H1 (cell line): ENCODE measurements at regions not wholly inside any gene's neighbourhood (a gene's known extent, or its start where the extent isn't known, plus 50 kb on each side); places are given as distances from the start of the nearest gene placed in this dataset.

Experiments
- CTCF ChIA-PET: fragments of 300-600 bp; sonication (Branson Sonifier 250); formaldehyde crosslinking; loops from one replicate; lab custom pipeline; 2021; ENCODE audit not compliant: partially characterized antibody; lab: Charles Lee
- POLR2A ChIA-PET: fragments of 300-600 bp; sonication (Branson Sonifier 250); formaldehyde crosslinking; loops from one replicate; lab custom pipeline; 2021; ENCODE audit warnings: inconsistent platforms; ENCODE audit not compliant: partially characterized antibody; lab: Charles Lee
- DNase-seq, 2 experiments: peaks; one replicate each; pipeline versions ENCODE4 v3.0.0 to v3.0.0-alpha.2; 2010 to 2022; ENCODE audit warnings: low spot score in 2 of 2, low read depth in 1 of 2, mixed read lengths in 1 of 2
- FAIRE-seq: peaks from 2 replicates; lab custom pipeline; 2011; peaks lifted over from hg19 to GRCh38; lab: Jason Lieb, UNC
- H2AFZ ChIP-seq: 2 replicates; pipeline ENCODE4 v1.8.1; 2012; ENCODE audit warnings: low read length, inconsistent platforms
- H2AK5ac ChIP-seq: 2 replicates; pipeline ENCODE4 v1.6.1; 2013; ENCODE audit warnings: low read depth, low read length
- H2BK120ac ChIP-seq: replicated peaks from 2 replicates; pipeline ENCODE3; 2013; ENCODE audit warnings: low read depth, low read length, inconsistent platforms
- H2BK12ac ChIP-seq: 2 replicates; pipeline ENCODE4 v1.6.1; 2013; ENCODE audit warnings: low read depth, low read length
- H2BK15ac ChIP-seq: 2 replicates; pipeline ENCODE4 v1.6.1; 2013; ENCODE audit warnings: low read length
- H2BK20ac ChIP-seq: 2 replicates; pipeline ENCODE4 v1.6.1; 2013; ENCODE audit warnings: low read length
- H2BK5ac ChIP-seq: 2 replicates; pipeline ENCODE4 v1.6.1; 2013; ENCODE audit warnings: low read depth, low read length
- H3K14ac ChIP-seq: 2 replicates; pipeline ENCODE4 v1.6.1; 2013; ENCODE audit warnings: inconsistent platforms; ENCODE audit not compliant: insufficient read length
- H3K18ac ChIP-seq: 2 replicates; pipeline ENCODE4 v1.6.1; 2013; ENCODE audit warnings: low read length; ENCODE audit errors: extremely low read depth
- H3K23ac ChIP-seq: 2 replicates; pipeline ENCODE4 v1.6.1; 2013; ENCODE audit warnings: inconsistent platforms; ENCODE audit not compliant: insufficient read length
- H3K23me2 ChIP-seq: 2 replicates; pipeline ENCODE4 v1.6.1; 2013; ENCODE audit warnings: low read depth, low read length
- H3K27ac ChIP-seq: 2 replicates; pipeline ENCODE4 v1.6.1; 2011; ENCODE audit warnings: low read depth, low read length, inconsistent platforms
- H3K27me3 ChIP-seq, 4 experiments: replicated peaks in 1 of 4; 1 replicate in 1 of 4; 2 replicates in 3 of 4; pipeline versions ENCODE4 v1.6.1 to v1.8.1; 2011 to 2013; ENCODE audit warnings: low read length in 3 of 4, mild to moderate bottlenecking in 3 of 4, inconsistent platforms in 2 of 4, mixed read lengths in 2 of 4, moderate library complexity in 1 of 4; ENCODE audit not compliant: control insufficient read depth in 3 of 4, insufficient read depth in 3 of 4; ENCODE audit errors: extremely low read depth in 1 of 4
- H3K36me3 ChIP-seq, 4 experiments: 2 replicates each; pipeline versions ENCODE4 v1.6.1 to v1.8.1; 2011 to 2013; ENCODE audit warnings: mild to moderate bottlenecking in 4 of 4, low read length in 3 of 4, moderate library complexity in 2 of 4, control low read depth in 1 of 4, inconsistent platforms in 1 of 4; ENCODE audit not compliant: insufficient read depth in 4 of 4, control insufficient read depth in 2 of 4
- H3K4ac ChIP-seq: replicated peaks from 2 replicates; pipeline ENCODE3; 2013; ENCODE audit warnings: low read length, low read depth, mixed read lengths, inconsistent platforms; ENCODE audit not compliant: insufficient read length
- H3K4me1 ChIP-seq, 4 experiments: replicated peaks in 1 of 4; 1 replicate in 1 of 4; 2 replicates in 3 of 4; pipeline versions ENCODE4 v1.6.1 to v1.8.1; 2011 to 2013; ENCODE audit warnings: low read length in 3 of 4, inconsistent platforms in 2 of 4, mixed read lengths in 1 of 4; ENCODE audit not compliant: insufficient read depth in 4 of 4, control insufficient read depth in 3 of 4
- H3K4me2 ChIP-seq, 2 experiments: 2 replicates each; pipeline versions ENCODE4 v1.6.1 to v1.8.1; 2011 to 2013; ENCODE audit warnings: low read depth in 2 of 2, low read length in 2 of 2, control low read depth in 1 of 2, inconsistent platforms in 1 of 2, mild to moderate bottlenecking in 1 of 2; ENCODE audit not compliant: insufficient read depth in 1 of 2
- H3K4me3 ChIP-seq, 4 experiments: fragments of 200-600, 300-600 bp in 1 of 4; sonication (generic), shearing (Covaris generic), sonication (Bioruptor Twin) in 1 of 4; 2 replicates each; pipeline versions ENCODE4 v1.5.1 to v1.8.1; 2011 to 2016; ENCODE audit warnings: low read length in 4 of 4, low read depth in 3 of 4, control low read depth in 2 of 4, inconsistent platforms in 2 of 4, mild to moderate bottlenecking in 2 of 4, mixed read lengths in 1 of 4, moderate library complexity in 1 of 4; ENCODE audit not compliant: insufficient read depth in 2 of 4; ENCODE audit errors: extremely low read depth in 1 of 4
- H3K56ac ChIP-seq: replicated peaks from 2 replicates; pipeline ENCODE3; 2013; ENCODE audit warnings: low read depth, mild to moderate bottlenecking, mixed read lengths, low read length, inconsistent platforms; ENCODE audit not compliant: insufficient read length
- H3K79me1 ChIP-seq: 2 replicates; pipeline ENCODE4 v1.6.1; 2013; ENCODE audit warnings: low read depth, low read length, control low read depth
- H3K79me2 ChIP-seq, 2 experiments: 2 replicates each; pipeline versions ENCODE4 v1.6.1 to v1.8.1; 2012 to 2013; ENCODE audit warnings: low read length in 2 of 2, mild to moderate bottlenecking in 2 of 2, inconsistent platforms in 1 of 2; ENCODE audit not compliant: insufficient read depth in 2 of 2, control insufficient read depth in 1 of 2
- H3K9ac ChIP-seq, 4 experiments: replicated peaks in 1 of 4; 1 replicate in 1 of 4; 2 replicates in 3 of 4; pipeline versions ENCODE4 v1.6.1 to v1.8.1; 2011 to 2013; ENCODE audit warnings: low read depth in 3 of 4, low read length in 3 of 4, control low read depth in 2 of 4, mild to moderate bottlenecking in 2 of 4, moderate library complexity in 2 of 4, inconsistent platforms in 1 of 4; ENCODE audit errors: extremely low read depth in 1 of 4
- H3K9me3 ChIP-seq, 2 experiments: 2 replicates each; pipeline versions ENCODE4 v1.6.1 to v1.8.1; 2012 to 2013; ENCODE audit warnings: mild to moderate bottlenecking in 2 of 2, moderate library complexity in 2 of 2, control low read depth in 1 of 2, inconsistent platforms in 1 of 2, low read depth in 1 of 2, low read length in 1 of 2, mixed read lengths in 1 of 2; ENCODE audit not compliant: insufficient read depth in 2 of 2
- H4K20me1 ChIP-seq, 2 experiments: replicated peaks in 1 of 2; 2 replicates each; pipeline versions ENCODE3 to v1.8.1; 2011 to 2013; ENCODE audit warnings: inconsistent platforms in 2 of 2, low read length in 2 of 2, mild to moderate bottlenecking in 1 of 2; ENCODE audit not compliant: insufficient read depth in 2 of 2, control insufficient read depth in 1 of 2
- H4K5ac ChIP-seq: 2 replicates; pipeline ENCODE4 v1.6.1; 2013; ENCODE audit warnings: low read length, low read depth, mixed read lengths, inconsistent platforms; ENCODE audit not compliant: insufficient read length
- H4K8ac ChIP-seq: 2 replicates; pipeline ENCODE4 v1.8.0; 2013; ENCODE audit warnings: mild to moderate bottlenecking, moderate library complexity, low read length, inconsistent platforms; ENCODE audit not compliant: insufficient read depth; ENCODE audit errors: extremely low read depth
- H4K91ac ChIP-seq: replicated peaks from 2 replicates; pipeline ENCODE3; 2013; ENCODE audit warnings: low read length, mixed read lengths, inconsistent platforms; ENCODE audit not compliant: insufficient read length
- EP300 ChIP-seq, 2 experiments: IDR thresholded peaks; 1 replicate in 1 of 2; 2 replicates in 1 of 2; pipeline ENCODE4 v1.6.1; 2011 to 2012; ENCODE audit warnings: low read depth in 2 of 2, low read length in 2 of 2, mild to moderate bottlenecking in 2 of 2, borderline replicate concordance in 1 of 2, inconsistent platforms in 1 of 2, moderate library complexity in 1 of 2
- HDAC6 ChIP-seq: IDR thresholded peaks from one replicate; pipeline ENCODE4 v1.7.1; 2012; ENCODE audit warnings: low read depth, mild to moderate bottlenecking, inconsistent platforms, low read length, moderate library complexity
- TCF12 ChIP-seq: IDR thresholded peaks from 2 replicates; pipeline ENCODE4 v1.6.1; 2011; ENCODE audit warnings: low read depth, mild to moderate bottlenecking, low read length
- WGBS, 2 experiments: shearing (Covaris generic) in 1 of 2; methylation state at CpG; one replicate each; pipeline versions ENCODE4 v1.1.6 to v1.1.7; 2013 to 2015; ENCODE audit warnings: low lambda C conversion rate in 2 of 2, mixed read lengths in 2 of 2, inconsistent platforms in 1 of 2, low coverage in 1 of 2, missing lambda C conversion rate in 1 of 2; ENCODE audit not compliant: insufficient replicate concordance in 2 of 2, insufficient coverage in 1 of 2, insufficient read length in 1 of 2; ENCODE audit errors: extremely low coverage in 1 of 2, missing lambda C conversion rate in 1 of 2; 5-methylcytosine and 5-hydroxymethylcytosine counted together

DNA sequence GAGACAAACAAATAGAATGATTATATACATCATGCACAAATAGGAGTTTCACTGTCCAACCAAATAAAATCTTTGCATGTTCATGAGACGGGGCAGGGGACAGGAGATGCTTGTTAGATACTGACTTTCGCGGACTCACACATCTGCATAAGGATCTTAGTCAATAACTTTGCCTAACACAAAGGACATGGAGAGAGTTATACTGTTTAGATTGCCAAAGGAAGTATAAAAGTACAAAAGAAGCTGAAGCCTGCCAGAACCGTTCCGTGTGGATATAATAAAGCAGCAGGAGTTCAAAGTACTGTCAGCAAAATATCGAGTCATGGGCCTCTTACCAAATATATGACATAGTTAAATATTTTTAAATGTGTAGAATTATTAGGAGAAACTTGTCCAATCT is 1148.4 kb downstream of the EFNA5 start:
- Histone ChIP-seq H3K23ac (no peak overlapping the region), H3K23me2 (no peaks in the 10 kb centered on the region), H4K5ac (no peak overlapping the region), H2BK20ac (no peak overlapping the region), H3K14ac (no peak overlapping the region), H3K27me3 (no peaks in the 10 kb centered on the region), H4K8ac (no peak overlapping the region), H3K36me3 (no peaks in the 10 kb centered on the region), H3K56ac (no peak overlapping the region), H3K18ac (no peak overlapping the region), H3K4me1 (no peaks in the 10 kb centered on the region), H2AFZ (no peak overlapping the region), H2AK5ac (no peak overlapping the region), H3K4me3 (no peak overlapping the region), H3K9me3 (no peaks in the 10 kb centered on the region), H2BK12ac (no peak overlapping the region), H4K20me1 (no peaks in the 10 kb centered on the region), H3K27ac (no peak overlapping the region)
- 75% methylated on average over 6 of the region's 6 CpGs; no CpG with 5 or more reads in 1 of the 2 experiments for WGBS, 2 experiments
- POLR2A ChIA-PET: no interaction called here
- FAIRE-seq: no peak
- TF ChIP-seq EP300 (IDR thresholded peaks at IDR 0.05; ENCODE audit: borderline replicate concordance in 1 of 2, low read depth in 2 of 2, low read length in 2 of 2) (no peak), TCF12 (no peak), HDAC6 (no peak)
- TF ChIP-seq, all 59 proteins: peak for 0
- Histone ChIP-seq H3K79me1 (no peaks in the 10 kb centered on the region), H4K91ac (no peak overlapping the region), H3K4ac (no peak overlapping the region), H2BK15ac (no peak overlapping the region), H2BK120ac (no peak overlapping the region), H3K4me2 (no peak overlapping the region), H2BK5ac (no peak overlapping the region), H3K9ac (no peak overlapping the region), H3K79me2 (no peaks in the 10 kb centered on the region)
- CTCF ChIA-PET: no interaction called here
- DNase-seq: no peak
